H9 (cell line): ENCODE measurements at regions not wholly inside any gene's neighbourhood (a gene's known extent, or its start where the extent isn't known, plus 50 kb on each side); places are given as distances from the start of the nearest gene placed in this dataset.

Source experiments
- DNase-seq: peaks from one replicate; pipeline ENCODE4 v3.0.0-alpha.2; 2017
- H2AFZ ChIP-seq: one replicate; pipeline ENCODE4 v1.6.1; 2013; ENCODE audit warnings: mild to moderate bottlenecking, low read length, control low read depth, moderate library complexity
- H2AK5ac ChIP-seq: 2 replicates; pipeline ENCODE4 v1.6.1; 2013; ENCODE audit warnings: low read length, control low read depth, mixed read lengths; ENCODE audit not compliant: insufficient read length
- H2BK120ac ChIP-seq: one replicate; pipeline ENCODE4 v1.6.1; 2013; ENCODE audit warnings: low read depth, mild to moderate bottlenecking, low read length, control low read depth, inconsistent platforms; ENCODE audit not compliant: poor library complexity, severe bottlenecking
- H2BK12ac ChIP-seq: 2 replicates; pipeline ENCODE4 v1.6.1; 2013; ENCODE audit warnings: low read length, control low read depth, mixed read lengths, low read depth; ENCODE audit not compliant: insufficient read length
- H2BK15ac ChIP-seq: 2 replicates; pipeline ENCODE4 v1.6.1; 2013; ENCODE audit warnings: low read depth, low read length, control low read depth
- H2BK20ac ChIP-seq: one replicate; pipeline ENCODE4 v1.6.1; 2013; ENCODE audit warnings: low read depth, mild to moderate bottlenecking, low read length, control low read depth, inconsistent platforms; ENCODE audit not compliant: poor library complexity, severe bottlenecking
- H2BK5ac ChIP-seq: 2 replicates; pipeline ENCODE4 v1.6.1; 2013; ENCODE audit warnings: low read length, control low read depth, mixed read lengths; ENCODE audit not compliant: insufficient read length
- H3K14ac ChIP-seq: 2 replicates; pipeline ENCODE4 v1.6.1; 2013; ENCODE audit warnings: low read length, control low read depth; ENCODE audit not compliant: insufficient read depth
- H3K18ac ChIP-seq: 2 replicates; pipeline ENCODE4 v1.6.1; 2013; ENCODE audit warnings: low read depth, mild to moderate bottlenecking, mixed read lengths, low read length, control low read depth; ENCODE audit not compliant: insufficient read length
- H3K23ac ChIP-seq: 2 replicates; pipeline ENCODE4 v1.6.1; 2013; ENCODE audit warnings: low read length, control low read depth, mixed read lengths, low read depth; ENCODE audit not compliant: insufficient read length
- H3K23me2 ChIP-seq: 2 replicates; pipeline ENCODE4 v1.6.1; 2013; ENCODE audit warnings: low read depth, mild to moderate bottlenecking, mixed read lengths, low read length, control low read depth; ENCODE audit not compliant: insufficient read length, poor library complexity, severe bottlenecking
- H3K27ac ChIP-seq: 2 replicates; pipeline ENCODE4 v1.5.1; 2013; ENCODE audit warnings: low read length, control low read depth, mixed read lengths, low read depth; ENCODE audit not compliant: insufficient read length
- H3K27me3 ChIP-seq: 2 replicates; pipeline ENCODE4 v1.6.1; 2013; ENCODE audit warnings: low read length, control low read depth, inconsistent platforms; ENCODE audit not compliant: insufficient read depth
- H3K4ac ChIP-seq: 2 replicates; pipeline ENCODE4 v1.6.1; 2013; ENCODE audit warnings: low read depth, mild to moderate bottlenecking, control low read depth, inconsistent platforms, low read length, moderate library complexity
- H3K4me1 ChIP-seq: 2 replicates; pipeline ENCODE4 v1.6.1; 2013; ENCODE audit warnings: low read length, control low read depth, inconsistent platforms; ENCODE audit not compliant: insufficient read depth
- H3K4me2 ChIP-seq: 2 replicates; pipeline ENCODE4 v1.6.1; 2013; ENCODE audit warnings: low read length, control low read depth, mixed read lengths; ENCODE audit not compliant: insufficient read length, insufficient read depth
- H3K56ac ChIP-seq: 2 replicates; pipeline ENCODE4 v1.6.1; 2013; ENCODE audit warnings: low read depth, mild to moderate bottlenecking, mixed read lengths, low read length, control low read depth; ENCODE audit not compliant: insufficient read length
- H3K79me1 ChIP-seq: 2 replicates; pipeline ENCODE4 v1.6.1; 2013; ENCODE audit warnings: low read depth, mild to moderate bottlenecking, moderate library complexity, low read length, control low read depth, inconsistent platforms; ENCODE audit not compliant: insufficient read depth, poor library complexity, severe bottlenecking
- H3K79me2 ChIP-seq: 2 replicates; pipeline ENCODE4 v1.6.1; 2013; ENCODE audit warnings: low read length, control low read depth, inconsistent platforms; ENCODE audit not compliant: insufficient read depth
- H3K9ac ChIP-seq: 2 replicates; pipeline ENCODE4 v1.6.1; 2013; ENCODE audit warnings: low read length, control low read depth, mixed read lengths; ENCODE audit not compliant: insufficient read length; ENCODE audit errors: extremely low read depth
- H3K9me3 ChIP-seq: one replicate; pipeline ENCODE4 v1.6.1; 2013; ENCODE audit warnings: low read depth, low read length, inconsistent platforms; ENCODE audit not compliant: control insufficient read depth
- H3T11ph ChIP-seq: one replicate; pipeline ENCODE4 v1.6.1; 2013; ENCODE audit warnings: mild to moderate bottlenecking, low read length, control low read depth, inconsistent platforms
- H4K20me1 ChIP-seq: one replicate; pipeline ENCODE4 v1.6.1; 2013; ENCODE audit not compliant: control insufficient read depth, insufficient read length, insufficient read depth
- H4K5ac ChIP-seq: 2 replicates; pipeline ENCODE4 v1.6.1; 2013; ENCODE audit warnings: low read depth, mild to moderate bottlenecking, mixed read lengths, low read length, control low read depth; ENCODE audit not compliant: insufficient read length
- H4K8ac ChIP-seq: replicated peaks from 2 replicates; pipeline ENCODE4 v1.6.1; 2013; ENCODE audit warnings: low read length, control low read depth, mixed read lengths, low read depth; ENCODE audit not compliant: insufficient read length
- H4K91ac ChIP-seq: 2 replicates; pipeline ENCODE4 v1.6.1; 2013; ENCODE audit warnings: low read depth, mild to moderate bottlenecking, moderate library complexity, mixed read lengths, low read length, control low read depth; ENCODE audit not compliant: insufficient read length
- H3K27ac Mint-ChIP-seq, 3 experiments: 2 replicates in 2 of 3; 3 replicates in 1 of 3; pipeline ENCODE4 v1.8.0; 2020 to 2021; ENCODE audit warnings: mixed read lengths in 3 of 3, mild to moderate bottlenecking in 1 of 3, moderate library complexity in 1 of 3
- H3K27me3 Mint-ChIP-seq: 2 replicates; pipeline ENCODE4 v1.8.0; 2021; ENCODE audit warnings: low read depth, mild to moderate bottlenecking, moderate library complexity, mixed read lengths
- H3K36me3 Mint-ChIP-seq, 3 experiments: 2 replicates in 2 of 3; 3 replicates in 1 of 3; pipeline ENCODE4 v1.8.0; 2020 to 2021; ENCODE audit warnings: low read depth in 3 of 3, mixed read lengths in 3 of 3; ENCODE audit not compliant: insufficient read depth in 1 of 3
- H3K4me1 Mint-ChIP-seq, 2 experiments: 2 replicates each; pipeline ENCODE4 v1.8.0; 2020; ENCODE audit warnings: mixed read lengths in 2 of 2
- H3K4me3 Mint-ChIP-seq, 2 experiments: 2 replicates in 1 of 2; 3 replicates in 1 of 2; pipeline ENCODE4 v1.8.0; 2020 to 2021; ENCODE audit warnings: mild to moderate bottlenecking in 2 of 2, mixed read lengths in 2 of 2, moderate library complexity in 1 of 2
- H3K9me3 Mint-ChIP-seq, 2 experiments: 2 replicates in 1 of 2; 3 replicates in 1 of 2; pipeline ENCODE4 v1.8.0; 2020; ENCODE audit warnings: mild to moderate bottlenecking in 2 of 2, mixed read lengths in 2 of 2, moderate library complexity in 1 of 2
- WGBS: extraction: QIAGEN DNeasy Blood & Tissue Kit; methylation state at CpG from one replicate; pipeline ENCODE4 v1.1.7; 2013; ENCODE audit warnings: missing lambda C conversion rate, low lambda C conversion rate, mixed read lengths; ENCODE audit not compliant: insufficient read length; ENCODE audit errors: extremely low coverage; 5-methylcytosine and 5-hydroxymethylcytosine counted together
- TF ChIP-seq, protein P1 (sequence below): fragments of 200-600 bp; sonication (generic); conservative IDR thresholded peaks from 3 replicates; pipeline ENCODE4 v1.8.0; 2021; ENCODE audit warnings: antibody characterized with exemption, mild to moderate bottlenecking

DNA sequence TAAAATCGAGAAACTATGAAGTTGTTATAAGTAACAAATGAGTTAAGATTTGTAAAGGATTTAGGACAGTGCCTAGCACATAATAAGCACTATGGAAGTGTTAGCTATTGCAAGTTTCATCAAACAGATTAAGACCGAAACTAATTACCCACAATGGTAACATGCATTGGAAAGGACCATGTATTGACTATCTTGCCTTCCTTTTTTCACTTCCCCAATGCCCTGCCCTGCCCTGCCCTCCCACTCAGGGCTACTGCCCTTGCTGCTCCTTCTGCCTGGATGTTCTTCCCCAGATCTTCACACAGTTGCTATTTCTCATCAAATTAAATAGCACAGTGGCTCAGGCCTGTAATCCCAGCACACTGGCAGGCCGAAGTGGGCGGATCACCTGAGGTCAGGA lies 202.1 kb upstream of the PSMD7 start:
- no peak overlapping the region for H2BK20ac ChIP-seq
- H3K23me2 ChIP-seq: no peaks in the 10 kb centered on the region
- no peak overlapping the region for H2AK5ac ChIP-seq
- no peaks in the 10 kb centered on the region for H3K9me3 ChIP-seq
- no peak overlapping the region for H2BK12ac ChIP-seq
- H3K79me2 ChIP-seq: no peaks in the 10 kb centered on the region
- Mint-ChIP-seq H3K4me1 (peaks cover 34 to 38% of the 10 kb centered on the region in 2 experiments), H3K27me3 (no peaks in the 10 kb centered on the region), H3K4me3 (no peak overlapping the region), H3K36me3 (peaks cover 0 to 4% (median 3%) of the 10 kb centered on the region in 3 experiments; a peak in 2 of 7 replicates), H3K27ac (no peak overlapping the region), H3K9me3 (no peaks in the 10 kb centered on the region; a peak in 2 of 5 replicates)
- H4K20me1 ChIP-seq: no peaks in the 10 kb centered on the region
- no peak overlapping the region for H4K8ac ChIP-seq
- no peak overlapping the region for H2BK5ac ChIP-seq
- DNase-seq: no peak
- H3K79me1 ChIP-seq: no peaks in the 10 kb centered on the region
- H4K5ac ChIP-seq: no peak overlapping the region
- H2BK120ac ChIP-seq: no peak overlapping the region
- H3K23ac ChIP-seq: no peak overlapping the region
- H3K56ac ChIP-seq: no peak overlapping the region
- H3K9ac ChIP-seq: no peak overlapping the region
- H3K27me3 ChIP-seq: no peaks in the 10 kb centered on the region
- no peak overlapping the region for H3K18ac ChIP-seq
- no peak overlapping the region for H3K14ac ChIP-seq
- no CpG with 5 or more reads among the region's 4 CpGs for WGBS
- H3K27ac ChIP-seq: no peak overlapping the region
- no peak overlapping the region for H3K4me2 ChIP-seq
- TF ChIP-seq, protein P1, sequence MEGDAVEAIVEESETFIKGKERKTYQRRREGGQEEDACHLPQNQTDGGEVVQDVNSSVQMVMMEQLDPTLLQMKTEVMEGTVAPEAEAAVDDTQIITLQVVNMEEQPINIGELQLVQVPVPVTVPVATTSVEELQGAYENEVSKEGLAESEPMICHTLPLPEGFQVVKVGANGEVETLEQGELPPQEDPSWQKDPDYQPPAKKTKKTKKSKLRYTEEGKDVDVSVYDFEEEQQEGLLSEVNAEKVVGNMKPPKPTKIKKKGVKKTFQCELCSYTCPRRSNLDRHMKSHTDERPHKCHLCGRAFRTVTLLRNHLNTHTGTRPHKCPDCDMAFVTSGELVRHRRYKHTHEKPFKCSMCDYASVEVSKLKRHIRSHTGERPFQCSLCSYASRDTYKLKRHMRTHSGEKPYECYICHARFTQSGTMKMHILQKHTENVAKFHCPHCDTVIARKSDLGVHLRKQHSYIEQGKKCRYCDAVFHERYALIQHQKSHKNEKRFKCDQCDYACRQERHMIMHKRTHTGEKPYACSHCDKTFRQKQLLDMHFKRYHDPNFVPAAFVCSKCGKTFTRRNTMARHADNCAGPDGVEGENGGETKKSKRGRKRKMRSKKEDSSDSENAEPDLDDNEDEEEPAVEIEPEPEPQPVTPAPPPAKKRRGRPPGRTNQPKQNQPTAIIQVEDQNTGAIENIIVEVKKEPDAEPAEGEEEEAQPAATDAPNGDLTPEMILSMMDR: no peak
- no peak overlapping the region for H3K4ac ChIP-seq
- H4K91ac ChIP-seq: no peak overlapping the region
- no peak overlapping the region for H2AFZ ChIP-seq
- peaks cover 6% of the 10 kb centered on the region; the same call in 1 of the 2 replicates for H3K4me1 ChIP-seq
- no peak overlapping the region for H2BK15ac ChIP-seq
- no peak overlapping the region for H3T11ph ChIP-seq
